OCI-LY3 (cell line): ENCODE measurements at regions not wholly inside any gene's neighbourhood (a gene's known extent, or its start where the extent isn't known, plus 50 kb on each side); places are given as distances from the start of the nearest gene placed in this dataset.
"Not testable (repeated sequence)": the region's sequence is repeated elsewhere in the genome, so short reads cannot be mapped to it uniquely, and the experiment has no call there.

ENCODE experiments used
- H2AFZ ChIP-seq: fragments of 200-600, 300-600 bp; shearing (Covaris generic); 2 replicates; pipeline ENCODE4 v1.6.0; 2014; ENCODE audit warnings: antibody characterized with exemption, low read depth, low read length
- H3K27ac ChIP-seq: fragments of 200-600, 300-600 bp; sonication (generic); 2 replicates; pipeline ENCODE4 v1.5.1; 2014; ENCODE audit warnings: mild to moderate bottlenecking, low read length, moderate library complexity, mixed read lengths
- H3K27me3 ChIP-seq: fragments of 200-600, 300-600 bp; sonication (generic); 2 replicates; pipeline ENCODE4 v1.6.1; 2014; ENCODE audit warnings: low read depth, low read length, mixed read lengths
- H3K36me3 ChIP-seq: fragments of 200-600, 300-600 bp; sonication (generic); replicated peaks from 2 replicates; pipeline ENCODE3; 2014; ENCODE audit warnings: low read depth, low read length, mixed read lengths
- H3K4me1 ChIP-seq: fragments of 300-600, 200-600 bp; sonication (generic); 2 replicates; pipeline ENCODE4 v1.6.1; 2014; ENCODE audit warnings: low read length, mixed read lengths
- H3K4me2 ChIP-seq: fragments of 200-600, 300-600 bp; sonication (generic); 2 replicates; pipeline ENCODE4 v1.6.1; 2014; ENCODE audit warnings: low read length, mixed read lengths
- H3K4me3 ChIP-seq: fragments of 300-600, 200-600 bp; sonication (generic); 2 replicates; pipeline ENCODE4 v1.5.1; 2014; ENCODE audit warnings: antibody characterized with exemption, mild to moderate bottlenecking, low read length, moderate library complexity
- H3K79me2 ChIP-seq: fragments of 300-600, 200-600 bp; shearing (Covaris generic); 2 replicates; pipeline ENCODE4 v1.6.1; 2014; ENCODE audit warnings: mild to moderate bottlenecking, low read length, mixed read lengths
- H3K9ac ChIP-seq: fragments of 300-600, 200-600 bp; shearing (Covaris generic); 2 replicates; pipeline ENCODE4 v1.6.0; 2014; ENCODE audit warnings: mild to moderate bottlenecking, low read length, moderate library complexity
- H3K9me3 ChIP-seq: fragments of 200-600, 300-600 bp; shearing (Covaris generic); 2 replicates; pipeline ENCODE4 v1.6.1; 2014; ENCODE audit warnings: low read length, mixed read lengths; ENCODE audit not compliant: insufficient read depth
- H4K20me1 ChIP-seq: fragments of 200-600, 300-600 bp; sonication (generic); 2 replicates; pipeline ENCODE4 v1.6.1; 2016; ENCODE audit warnings: low read length, mixed read lengths; ENCODE audit not compliant: insufficient read depth
- EZH2phosphoT487 ChIP-seq: fragments of 200-600 bp; shearing (Covaris generic); IDR thresholded peaks from 2 replicates; pipeline ENCODE4 v1.6.1; 2018; ENCODE audit warnings: antibody characterized with exemption, mixed run types, low read depth
- TF ChIP-seq, protein P1 (sequence below): fragments of 200-600, 300-600 bp; sonication (generic); IDR thresholded peaks from 2 replicates; pipeline ENCODE4 v1.5.1; 2014; ENCODE audit warnings: antibody characterized with exemption, low read length, low read depth

- peaks cover 7% of the 10 kb centered on the region for H3K4me1 ChIP-seq
- no peak overlapping the region for H3K4me2 ChIP-seq
- no peaks in the 10 kb centered on the region for H3K36me3 ChIP-seq
- no peak for TF ChIP-seq EZH2phosphoT487
- TF ChIP-seq, protein P1, sequence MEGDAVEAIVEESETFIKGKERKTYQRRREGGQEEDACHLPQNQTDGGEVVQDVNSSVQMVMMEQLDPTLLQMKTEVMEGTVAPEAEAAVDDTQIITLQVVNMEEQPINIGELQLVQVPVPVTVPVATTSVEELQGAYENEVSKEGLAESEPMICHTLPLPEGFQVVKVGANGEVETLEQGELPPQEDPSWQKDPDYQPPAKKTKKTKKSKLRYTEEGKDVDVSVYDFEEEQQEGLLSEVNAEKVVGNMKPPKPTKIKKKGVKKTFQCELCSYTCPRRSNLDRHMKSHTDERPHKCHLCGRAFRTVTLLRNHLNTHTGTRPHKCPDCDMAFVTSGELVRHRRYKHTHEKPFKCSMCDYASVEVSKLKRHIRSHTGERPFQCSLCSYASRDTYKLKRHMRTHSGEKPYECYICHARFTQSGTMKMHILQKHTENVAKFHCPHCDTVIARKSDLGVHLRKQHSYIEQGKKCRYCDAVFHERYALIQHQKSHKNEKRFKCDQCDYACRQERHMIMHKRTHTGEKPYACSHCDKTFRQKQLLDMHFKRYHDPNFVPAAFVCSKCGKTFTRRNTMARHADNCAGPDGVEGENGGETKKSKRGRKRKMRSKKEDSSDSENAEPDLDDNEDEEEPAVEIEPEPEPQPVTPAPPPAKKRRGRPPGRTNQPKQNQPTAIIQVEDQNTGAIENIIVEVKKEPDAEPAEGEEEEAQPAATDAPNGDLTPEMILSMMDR: no peak
- H4K20me1 ChIP-seq: no peaks in the 10 kb centered on the region
- no peak overlapping the region for H2AFZ ChIP-seq
- H3K27ac ChIP-seq: no peak overlapping the region
- H3K9me3 ChIP-seq: no peaks in the 10 kb centered on the region
- H3K4me3 ChIP-seq: no peak overlapping the region
- no peak overlapping the region for H3K9ac ChIP-seq
- no peaks in the 10 kb centered on the region for H3K79me2 ChIP-seq
- H3K27me3 ChIP-seq: no peaks in the 10 kb centered on the region
Observed at GRCh38 chr18:35888329-35888728, 84.2 kb upstream of the RMP24 start.

DNA sequence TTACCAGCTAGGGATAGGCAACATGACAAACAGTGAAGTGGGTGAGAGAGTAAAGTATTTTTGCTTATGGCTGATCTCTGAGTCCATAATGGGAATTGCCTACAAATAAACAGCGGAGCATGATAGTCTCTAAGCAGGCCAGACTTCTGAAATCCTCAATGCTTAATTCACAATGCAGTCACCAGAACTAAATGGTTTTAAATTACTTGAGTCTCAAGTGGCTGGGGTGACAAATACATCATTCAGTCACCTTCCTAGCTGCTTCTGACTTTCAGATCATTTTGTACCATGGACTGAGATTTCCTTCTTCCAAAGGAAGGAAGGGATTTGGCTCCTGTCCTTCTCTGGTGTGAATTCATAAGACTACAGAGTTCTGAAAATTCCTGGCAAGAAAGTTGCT lies 82.8 kb upstream of the RMP24 start:
- Histone ChIP-seq H3K4me2 (no peak overlapping the region), H3K79me2 (no peaks in the 10 kb centered on the region), H3K4me3 (no peak overlapping the region), H3K9me3 (no peaks in the 10 kb centered on the region), H3K4me1 (peaks cover 7% of the 10 kb centered on the region), H2AFZ (no peak overlapping the region), H3K36me3 (no peaks in the 10 kb centered on the region), H4K20me1 (no peaks in the 10 kb centered on the region), H3K27ac (no peak overlapping the region), H3K9ac (no peak overlapping the region), H3K27me3 (no peaks in the 10 kb centered on the region)
- no peak for TF ChIP-seq EZH2phosphoT487
- TF ChIP-seq, protein P1: no peak

DNA sequence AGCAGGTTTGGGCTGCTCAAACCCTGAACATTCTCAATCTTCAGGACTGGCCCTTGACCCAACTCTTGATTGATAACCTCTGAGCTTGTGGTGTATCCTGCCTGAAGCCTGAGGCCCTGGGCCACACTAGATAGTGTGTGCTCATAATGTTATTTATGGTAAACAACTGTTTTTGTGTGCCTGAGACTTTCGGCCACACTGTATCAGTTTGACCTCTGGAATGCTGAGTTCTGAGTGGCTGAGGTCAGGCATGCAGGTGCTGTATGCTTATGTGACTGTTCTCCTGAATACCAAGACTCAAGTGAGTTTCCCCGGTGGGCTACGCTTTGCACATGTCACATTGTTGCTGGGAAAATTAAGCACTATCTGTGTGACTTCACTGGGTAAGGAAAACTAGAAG lies 82.2 kb upstream of the RMP24 start:
- no peaks in the 10 kb centered on the region for H3K9me3 ChIP-seq
- no peak overlapping the region for H3K4me2 ChIP-seq
- no peak overlapping the region for H3K4me3 ChIP-seq
- no peaks in the 10 kb centered on the region for H3K36me3 ChIP-seq
- H3K9ac ChIP-seq: no peak overlapping the region
- no peak overlapping the region for H3K27ac ChIP-seq
- H3K27me3 ChIP-seq: no peaks in the 10 kb centered on the region
- H2AFZ ChIP-seq: no peak overlapping the region
- H4K20me1 ChIP-seq: no peaks in the 10 kb centered on the region
- H3K4me1 ChIP-seq: peaks cover 7% of the 10 kb centered on the region
- TF ChIP-seq, protein P1: no peak
- no peak for TF ChIP-seq EZH2phosphoT487
- no peaks in the 10 kb centered on the region for H3K79me2 ChIP-seq

DNA sequence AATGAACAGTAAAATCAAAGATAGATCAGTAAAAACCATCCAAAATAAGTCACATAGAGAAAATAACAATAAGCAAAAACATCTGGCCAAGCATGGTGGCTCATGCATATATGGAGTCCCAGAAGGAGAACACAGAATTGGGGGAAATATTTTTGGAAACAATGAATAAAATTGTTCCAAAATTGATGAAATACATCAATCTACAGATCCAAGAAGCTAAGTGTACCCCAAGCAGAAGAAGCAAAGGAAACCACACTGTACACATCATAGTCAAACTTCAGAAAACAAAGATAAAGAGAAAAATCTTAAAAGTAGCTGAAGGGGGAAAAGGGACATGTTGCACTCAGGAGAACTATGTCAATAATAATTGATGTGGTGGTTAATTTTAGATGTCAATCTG lies 80.4 kb upstream of the RMP24 start:
- Histone ChIP-seq H3K9me3 (no peaks in the 10 kb centered on the region), H3K4me3 (no peak overlapping the region), H3K79me2 (no peaks in the 10 kb centered on the region), H4K20me1 (no peaks in the 10 kb centered on the region), H3K27me3 (no peaks in the 10 kb centered on the region), H3K9ac (no peak overlapping the region), H3K36me3 (no peaks in the 10 kb centered on the region), H3K4me2 (no peak overlapping the region), H3K27ac (no peak overlapping the region), H3K4me1 (peaks cover 4% of the 10 kb centered on the region), H2AFZ (no peak overlapping the region)
- TF ChIP-seq EZH2phosphoT487: no peak
- TF ChIP-seq, protein P1: no peak

GRCh38 chr18:35897481-35897880 lies 75.0 kb upstream of the RMP24 start:
- H4K20me1 ChIP-seq, H3K4me3 ChIP-seq, H3K27ac ChIP-seq, H3K79me2 ChIP-seq, H3K4me1 ChIP-seq, H2AFZ ChIP-seq, H3K27me3 ChIP-seq, H3K4me2 ChIP-seq, H3K9me3 ChIP-seq, H3K36me3 ChIP-seq, H3K9ac ChIP-seq: not testable (repeated sequence)
